GM19328 (cell line): ENCODE measurements at regions not wholly inside any gene's neighbourhood (a gene's known extent, or its start where the extent isn't known, plus 50 kb on each side); places are given as distances from the start of the nearest gene placed in this dataset.
"Not testable (repeated sequence)": the region's sequence is repeated elsewhere in the genome, so short reads cannot be mapped to it uniquely, and the experiment has no call there.

ENCODE experiments used
- ATAC-seq: cut with Tn5 transposase; IDR thresholded peaks from one replicate; pipeline ENCODE4 v1.9.1; 2021; ENCODE audit warnings: mild to moderate bottlenecking, moderate library complexity; ENCODE audit not compliant: unreplicated experiment

DNA sequence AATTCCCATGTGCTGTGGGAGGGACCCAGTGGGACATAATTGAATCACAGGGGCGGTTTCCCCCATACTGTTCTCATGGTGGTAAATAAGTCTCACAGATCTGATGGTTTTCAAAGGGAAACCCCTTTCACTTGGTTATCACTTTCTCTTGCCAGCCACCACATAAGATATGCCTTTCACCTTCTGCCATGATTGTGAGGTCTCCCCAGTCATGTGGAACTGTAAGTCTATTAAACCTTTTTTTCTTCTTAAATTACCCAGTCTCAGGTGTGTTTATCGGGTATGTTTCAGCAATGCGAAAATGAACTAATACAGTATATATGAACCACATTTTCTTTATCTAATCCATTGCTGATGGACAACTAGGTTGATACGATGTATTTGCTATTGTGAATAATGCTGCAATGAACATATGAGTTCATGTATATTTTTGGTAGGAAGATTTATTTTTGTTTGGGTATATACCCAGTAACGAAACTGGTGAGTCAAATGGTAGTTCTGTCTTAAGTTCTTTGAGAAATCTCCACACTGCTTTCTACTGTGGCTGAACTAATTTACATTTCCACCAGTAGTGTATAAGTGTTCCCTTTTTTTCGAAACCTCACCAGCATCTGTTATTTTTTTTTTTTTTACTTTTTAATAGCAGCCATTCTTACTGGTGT, 70.0 kb upstream of the HGF start:
- ATAC-seq: peak; percentile 99

- no peak for ATAC-seq
Measured at GRCh38 chr7:81833401-81833800, 63.6 kb upstream of the HGF start.

- ATAC-seq: no peak
Measured at GRCh38 chr7:81831883-81832282, 62.0 kb upstream of the HGF start.

GRCh38 chr7:81829511-81829910, 59.7 kb upstream of the HGF start:
- ATAC-seq: not testable (repeated sequence)

DNA sequence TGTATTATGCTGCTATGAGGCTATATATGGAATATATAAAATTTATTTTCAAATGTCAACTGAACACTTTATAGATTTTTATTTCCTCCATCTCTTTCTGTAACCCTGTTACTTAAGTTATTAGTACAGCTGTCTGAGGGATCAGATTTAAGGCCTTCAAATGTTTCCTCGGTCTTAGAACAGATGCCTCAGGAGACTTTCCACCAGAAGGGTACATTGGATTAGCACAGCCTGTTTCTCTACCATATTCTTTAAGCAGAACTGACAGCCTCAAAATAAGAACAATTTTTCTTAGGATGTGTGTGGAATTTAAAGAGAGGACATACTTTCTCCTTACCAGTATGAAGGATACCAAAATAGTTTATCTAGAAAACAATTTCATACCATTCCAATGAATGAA, 53.0 kb upstream of the HGF start:
- no peak for ATAC-seq

- ATAC-seq: no peak
Measured at GRCh38 chr7:81819861-81820260, 50.0 kb upstream of the HGF start.
